Transverse colon (tissue), 4 donors: ENCODE measurements at regions not wholly inside any gene's neighbourhood (a gene's known extent, or its start where the extent isn't known, plus 50 kb on each side); places are given as distances from the start of the nearest gene placed in this dataset.

Experiments used
- DNase-seq: peaks from one replicate; pipeline ENCODE4 v3.0.0-alpha.2; 2019
- H3K27ac ChIP-seq, 4 donors: fragments of 200-600 bp; sonication (generic); 2 replicates each; pipeline ENCODE4 v1.5.1; 2016 to 2018; ENCODE audit warnings: inconsistent platforms in 4 of 4
- H3K27me3 ChIP-seq: fragments of 200-600 bp; sonication (generic); 2 replicates; pipeline ENCODE4 v1.5.1; 2017; ENCODE audit warnings: inconsistent platforms
- H3K36me3 ChIP-seq, 4 donors: fragments of 200-600 bp; sonication (generic); 2 replicates each; pipeline ENCODE4 v1.5.1; 2017 to 2019; ENCODE audit warnings: inconsistent platforms in 4 of 4
- H3K4me1 ChIP-seq, 4 donors: fragments of 200-600 bp; sonication (generic); 2 replicates each; pipeline ENCODE4 v1.5.1; 2017 to 2020; ENCODE audit warnings: inconsistent platforms in 4 of 4
- H3K4me3 ChIP-seq, 4 donors: fragments of 200-600 bp; sonication (generic); 1 replicate in 1 of 4; 2 replicates in 3 of 4; pipeline versions ENCODE4 v1.5.1 to v1.6.1; 2017 to 2019; ENCODE audit warnings: inconsistent platforms in 4 of 4
- H3K9me3 ChIP-seq, 2 donors: fragments of 200-600 bp; sonication (generic); 2 replicates each; pipeline ENCODE4 v1.5.1; 2017 to 2019; ENCODE audit warnings: inconsistent platforms in 2 of 2
- EP300 ChIP-seq: sonication (generic); formaldehyde crosslinking; IDR thresholded peaks from one replicate; pipeline ENCODE4 v1.6.1; 2017; ENCODE audit warnings: antibody characterized with exemption, low read depth
- POLR2A ChIP-seq: fragments of 450-650 bp; IDR thresholded peaks from one replicate; pipeline ENCODE4 v1.6.1; 2016; ENCODE audit warnings: antibody characterized with exemption, mild to moderate bottlenecking, moderate library complexity
- POLR2AphosphoS5 ChIP-seq, 3 donors: sonication (generic); formaldehyde crosslinking; IDR thresholded peaks; one replicate each; pipeline ENCODE4 v1.6.1; 2016; ENCODE audit warnings: antibody characterized with exemption in 3 of 3
- WGBS, 2 donors: methylation state at CpG; one replicate each; pipeline ENCODE4 v1.1.5; 2018; ENCODE audit warnings: low coverage in 1 of 2; 5-methylcytosine and 5-hydroxymethylcytosine counted together
- in situ Hi-C, 4 donors: fragments of 200-750 bp; cut with MboI; loops; one replicate each; pipeline versions ENCODE4 v1.15.0 to v1.15.1; 2017; ENCODE audit warnings: low sequenced_read_pairs in 3 of 4, low pct_ligation_motif_present in 1 of 4, low pct_unique_long_range_greater_than_20kb in 1 of 4
- intact Hi-C: fragments of 100-400 bp; cut with DNase I; formaldehyde crosslinking; loops from one replicate; pipeline ENCODE4 v1.15.1; 2023; ENCODE audit warnings: low total_unique reads
- TF ChIP-seq, protein P1 (sequence below), 5 experiments: fragments of 200-600 bp in 3 of 5; fragments of 450-650 bp in 2 of 5; sonication (generic) in 3 of 5; IDR thresholded peaks; 1 replicate in 2 of 5; 2 replicates in 3 of 5; pipeline ENCODE4 v1.5.1; 2016 to 2017; ENCODE audit warnings: antibody characterized with exemption in 5 of 5, inconsistent platforms in 3 of 5, mild to moderate bottlenecking in 2 of 5, moderate library complexity in 1 of 5

DNA sequence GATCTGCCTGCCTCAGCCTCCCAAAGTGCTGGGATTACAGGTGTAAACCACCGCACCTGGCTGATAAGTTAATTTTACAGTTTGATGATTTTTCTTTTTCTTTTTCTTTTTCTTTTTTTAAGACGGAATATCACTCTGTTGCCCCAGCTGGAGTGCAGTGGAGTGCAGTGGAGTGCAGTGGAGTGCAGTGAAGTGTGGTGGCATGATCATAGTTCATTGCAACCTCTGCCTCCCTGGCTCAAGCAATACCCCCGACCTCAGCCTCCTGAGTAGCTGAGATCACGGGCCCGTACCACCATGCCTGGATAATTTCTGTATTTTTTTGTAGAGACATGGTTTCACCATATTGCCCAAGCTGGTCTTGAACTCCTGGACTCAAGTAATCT is 84.4 kb upstream of the CXADR start:
- Histone ChIP-seq H3K36me3 (no peaks in the 10 kb centered on the region), H3K4me1 (peaks cover 0 to 12% (median 2%) of the 10 kb centered on the region in 4 donors), H3K9me3 (no peaks in the 10 kb centered on the region), H3K4me3 (no peak overlapping the region), H3K27ac (no peak overlapping the region), H3K27me3 (no peaks in the 10 kb centered on the region)
- TF ChIP-seq POLR2A (no peak), POLR2AphosphoS5 (IDR thresholded peaks at IDR 0.05) (no peak), EP300 (no peak)
- TF ChIP-seq, protein P1, sequence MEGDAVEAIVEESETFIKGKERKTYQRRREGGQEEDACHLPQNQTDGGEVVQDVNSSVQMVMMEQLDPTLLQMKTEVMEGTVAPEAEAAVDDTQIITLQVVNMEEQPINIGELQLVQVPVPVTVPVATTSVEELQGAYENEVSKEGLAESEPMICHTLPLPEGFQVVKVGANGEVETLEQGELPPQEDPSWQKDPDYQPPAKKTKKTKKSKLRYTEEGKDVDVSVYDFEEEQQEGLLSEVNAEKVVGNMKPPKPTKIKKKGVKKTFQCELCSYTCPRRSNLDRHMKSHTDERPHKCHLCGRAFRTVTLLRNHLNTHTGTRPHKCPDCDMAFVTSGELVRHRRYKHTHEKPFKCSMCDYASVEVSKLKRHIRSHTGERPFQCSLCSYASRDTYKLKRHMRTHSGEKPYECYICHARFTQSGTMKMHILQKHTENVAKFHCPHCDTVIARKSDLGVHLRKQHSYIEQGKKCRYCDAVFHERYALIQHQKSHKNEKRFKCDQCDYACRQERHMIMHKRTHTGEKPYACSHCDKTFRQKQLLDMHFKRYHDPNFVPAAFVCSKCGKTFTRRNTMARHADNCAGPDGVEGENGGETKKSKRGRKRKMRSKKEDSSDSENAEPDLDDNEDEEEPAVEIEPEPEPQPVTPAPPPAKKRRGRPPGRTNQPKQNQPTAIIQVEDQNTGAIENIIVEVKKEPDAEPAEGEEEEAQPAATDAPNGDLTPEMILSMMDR (IDR thresholded peaks at IDR 0.05): no peak
- no peak for DNase-seq
- intact Hi-C loops: no loop called here
- in situ Hi-C loops: no loop called here
- WGBS, 2 donors: 70 to 90% methylated on average over 2 to 5 of the region's 5 CpGs

DNA sequence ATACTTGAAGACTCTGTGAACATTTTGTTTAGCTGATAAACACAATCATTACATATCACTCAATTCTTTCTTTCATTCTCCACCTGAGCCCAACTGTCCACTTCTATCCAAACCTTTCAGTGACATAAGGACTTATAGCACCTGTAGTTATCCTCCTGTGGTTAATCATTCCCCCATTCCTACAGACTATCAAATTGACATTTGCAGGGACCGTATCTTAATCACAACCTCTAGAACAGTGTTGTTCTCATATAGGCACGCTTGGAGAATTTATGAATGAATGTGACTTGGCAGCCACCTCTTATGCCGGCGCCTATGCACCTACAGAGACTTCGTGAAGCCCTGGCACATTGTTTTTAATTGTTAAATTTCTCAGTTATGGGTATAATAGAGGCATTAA is 83.9 kb upstream of the CXADR start:
- H3K36me3 ChIP-seq: no peaks in the 10 kb centered on the region
- TF ChIP-seq, protein P1 (IDR thresholded peaks at IDR 0.05): no peak
- TF ChIP-seq POLR2AphosphoS5 (IDR thresholded peaks at IDR 0.05) (no peak), POLR2A (no peak), EP300 (no peak)
- DNase-seq: no peak
- intact Hi-C loops: no loop called here
- in situ Hi-C loops: no loop called here
- H3K9me3 ChIP-seq: no peaks in the 10 kb centered on the region
- no peaks in the 10 kb centered on the region for H3K27me3 ChIP-seq
- H3K27ac ChIP-seq: no peak overlapping the region
- WGBS, 2 donors: 28 to 68% methylated on average over 2 to 5 of the region's 5 CpGs
- no peak overlapping the region for H3K4me3 ChIP-seq
- H3K4me1 ChIP-seq: peaks cover 0 to 12% (median 2%) of the 10 kb centered on the region in 4 donors

DNA sequence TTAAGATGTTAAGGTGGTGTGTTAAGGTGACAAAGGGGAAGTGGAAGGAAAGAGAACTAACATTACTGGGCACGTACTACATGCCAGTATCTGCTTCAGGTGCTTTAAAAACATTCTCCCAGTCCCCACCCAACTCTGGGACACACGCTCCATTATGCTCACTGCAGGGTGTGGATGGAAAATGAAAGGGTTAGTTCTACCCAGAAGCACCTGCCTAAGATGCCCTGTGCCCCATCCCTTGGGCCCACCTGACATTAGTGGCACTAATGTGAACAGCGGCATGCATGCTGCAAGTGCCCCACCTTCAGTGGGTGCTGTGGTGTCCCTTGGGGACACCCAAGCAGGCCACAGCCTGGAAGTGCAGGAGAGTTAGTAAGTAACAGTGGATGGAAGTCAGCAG is 82.9 kb upstream of the CXADR start:
- TF ChIP-seq, protein P1 (IDR thresholded peaks at IDR 0.05): no peak
- TF ChIP-seq POLR2A (no peak), POLR2AphosphoS5 (IDR thresholded peaks at IDR 0.05) (no peak), EP300 (no peak)
- intact Hi-C loops (no loop called here), in situ Hi-C loops (no loop called here)
- Histone ChIP-seq H3K36me3 (no peaks in the 10 kb centered on the region), H3K9me3 (no peaks in the 10 kb centered on the region), H3K27ac (peak overlapping the region in 3 of 4 donors; percentile 3 to 39 (median 27)), H3K4me1 (peaks cover 0 to 13% (median 2%) of the 10 kb centered on the region in 4 donors), H3K27me3 (no peaks in the 10 kb centered on the region), H3K4me3 (no peak overlapping the region)
- peak; percentile 42 for DNase-seq
- 53 to 57% methylated on average over 1 to 3 of the region's 3 CpGs for WGBS, 2 donors

DNA sequence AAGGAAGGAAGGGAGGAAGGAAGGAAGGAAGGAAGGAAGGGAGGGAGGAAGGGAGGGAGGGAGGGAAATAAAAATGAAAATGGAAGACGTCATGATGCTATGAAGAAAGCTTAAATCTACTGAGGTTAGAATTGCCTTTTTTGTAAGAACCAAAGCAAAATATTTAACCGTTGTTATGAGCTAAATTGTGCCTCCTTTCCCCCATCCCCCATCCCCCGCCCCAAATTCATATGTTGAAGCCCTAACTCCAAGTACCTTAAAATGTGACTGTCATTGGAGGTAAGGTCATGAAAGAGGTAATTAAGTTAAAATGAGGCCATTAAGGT is 80.1 kb upstream of the CXADR start:
- H3K4me1 ChIP-seq: peaks cover 0 to 31% (median 18%) of the 10 kb centered on the region in 4 donors
- 88 to 100% methylated on average over 2 to 3 of the region's 3 CpGs for WGBS, 2 donors
- no peaks in the 10 kb centered on the region for H3K9me3 ChIP-seq
- TF ChIP-seq, protein P1 (IDR thresholded peaks at IDR 0.05): no peak
- TF ChIP-seq POLR2AphosphoS5 (IDR thresholded peaks at IDR 0.05): no peak
- TF ChIP-seq EP300: no peak
- TF ChIP-seq POLR2A: no peak
- H3K27ac ChIP-seq: no peak overlapping the region
- DNase-seq: no peak
- no peaks in the 10 kb centered on the region for H3K27me3 ChIP-seq
- H3K36me3 ChIP-seq: no peaks in the 10 kb centered on the region
- intact Hi-C loops (no loop called here), in situ Hi-C loops (no loop called here)
- no peak overlapping the region for H3K4me3 ChIP-seq
